ENCODE measurements at regions not wholly inside any gene's neighbourhood (a gene's known extent, or its start where the extent isn't known, plus 50 kb on each side); places are given as distances from the start of the nearest gene placed in this dataset.

GRCh38 chr15:93900476-93901400 lies 330.6 kb upstream of the MCTP2 start:
- H3K4me1 Mint-ChIP-seq (ENCODE audit: low read depth, unreplicated experiment) = no peaks in the 10 kb centered on the region
- intact Hi-C loops (cut with micrococcal nuclease; ENCODE audit: unreplicated experiment) = no loop called here
- TF ChIP-seq CTCF (IDR thresholded peaks at IDR 0.05; ENCODE audit: unreplicated experiment) = no peak
- no peak overlapping the region for H3K27ac Mint-ChIP-seq (ENCODE audit: unreplicated experiment)
- no peak for DNase-seq
- no peak overlapping the region for H3K4me3 Mint-ChIP-seq (ENCODE audit: low read depth, unreplicated experiment)
- peaks cover 11% of the 10 kb centered on the region for H3K9me3 Mint-ChIP-seq (ENCODE audit: low read depth, unreplicated experiment)
- H3K27me3 Mint-ChIP-seq (ENCODE audit: unreplicated experiment) = no peaks in the 10 kb centered on the region
- H3K36me3 Mint-ChIP-seq (ENCODE audit: insufficient read depth, unreplicated experiment) = no peaks in the 10 kb centered on the region
- CTCF ChIA-PET = no interaction called here
- no TSS peak for BruUV-seq (replicated peaks)

DNA sequence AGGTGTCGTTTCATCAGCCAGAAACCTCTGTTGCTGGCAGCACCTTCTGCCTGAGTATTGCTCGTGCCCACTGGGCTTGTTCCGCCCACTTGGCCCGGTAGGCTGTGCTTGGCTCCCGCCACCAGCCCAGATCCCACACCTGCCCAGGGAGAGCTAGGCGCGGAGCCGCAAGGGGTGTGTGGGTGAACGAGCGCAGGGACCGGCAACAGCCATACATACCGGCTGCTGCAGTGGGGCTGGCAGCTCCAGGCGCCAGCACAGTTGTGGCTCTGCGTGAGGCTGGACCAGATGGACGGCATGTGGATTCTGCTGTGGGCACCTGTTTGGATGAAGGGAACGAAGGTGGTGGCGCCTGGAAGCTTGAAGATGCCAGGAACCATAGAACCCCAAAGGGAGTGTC lies 331.5 kb upstream of the MCTP2 start:
- no peak for TF ChIP-seq CTCF (IDR thresholded peaks at IDR 0.05; ENCODE audit: unreplicated experiment)
- Mint-ChIP-seq H3K9me3 (ENCODE audit: low read depth, unreplicated experiment) (peaks cover 9% of the 10 kb centered on the region), H3K36me3 (ENCODE audit: insufficient read depth, unreplicated experiment) (no peaks in the 10 kb centered on the region), H3K4me3 (ENCODE audit: low read depth, unreplicated experiment) (no peak overlapping the region), H3K27me3 (ENCODE audit: unreplicated experiment) (no peaks in the 10 kb centered on the region), H3K27ac (ENCODE audit: unreplicated experiment) (no peak overlapping the region), H3K4me1 (ENCODE audit: low read depth, unreplicated experiment) (no peaks in the 10 kb centered on the region)
- no peak for DNase-seq
- CTCF ChIA-PET = interaction anchor here (0.5 kb wide), 1 partner anchor 9 kb away, joined by 6 read pairs; no protein-coding TSS in a partner anchor
- no TSS peak for BruUV-seq (replicated peaks)
- intact Hi-C loops (cut with micrococcal nuclease; ENCODE audit: unreplicated experiment) = no loop called here

DNA sequence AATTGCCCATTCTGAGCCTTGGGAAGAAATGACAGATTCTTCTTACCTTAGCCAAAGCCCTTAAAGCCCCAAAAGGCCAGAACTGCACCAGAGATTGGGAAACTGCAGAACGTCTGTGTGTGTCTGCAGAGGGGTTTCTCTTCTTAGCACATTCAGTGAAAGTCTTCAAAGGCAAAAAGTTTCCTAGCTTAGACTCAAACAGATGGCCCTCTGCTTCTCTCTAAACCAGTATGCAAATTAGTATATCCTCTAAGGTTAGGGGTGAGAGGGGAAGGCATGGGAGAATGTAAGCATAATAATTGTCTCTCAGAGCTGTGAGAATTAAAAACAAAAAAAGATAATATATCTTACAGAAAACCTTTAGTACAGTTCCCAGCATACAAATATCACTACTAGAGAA lies 334.0 kb upstream of the MCTP2 start:
- DNase-seq = no peak
- Mint-ChIP-seq H3K36me3 (ENCODE audit: insufficient read depth, unreplicated experiment) (no peaks in the 10 kb centered on the region), H3K27ac (ENCODE audit: unreplicated experiment) (no peak overlapping the region), H3K4me3 (ENCODE audit: low read depth, unreplicated experiment) (no peak overlapping the region), H3K4me1 (ENCODE audit: low read depth, unreplicated experiment) (no peaks in the 10 kb centered on the region), H3K9me3 (ENCODE audit: low read depth, unreplicated experiment) (peaks cover 7% of the 10 kb centered on the region), H3K27me3 (ENCODE audit: unreplicated experiment) (no peaks in the 10 kb centered on the region)
- CTCF ChIA-PET = no interaction called here
- TF ChIP-seq CTCF (IDR thresholded peaks at IDR 0.05; ENCODE audit: unreplicated experiment) = no peak
- BruUV-seq (replicated peaks) = no TSS peak
- intact Hi-C loops (cut with micrococcal nuclease; ENCODE audit: unreplicated experiment) = no loop called here

GRCh38 chr15:93895976-93896770 lies 335.2 kb upstream of the MCTP2 start:
- DNase-seq = no peak
- H3K27ac Mint-ChIP-seq (ENCODE audit: unreplicated experiment) = no peak overlapping the region
- peaks cover 5% of the 10 kb centered on the region for H3K9me3 Mint-ChIP-seq (ENCODE audit: low read depth, unreplicated experiment)
- no peak for TF ChIP-seq CTCF (IDR thresholded peaks at IDR 0.05; ENCODE audit: unreplicated experiment)
- no peaks in the 10 kb centered on the region for H3K27me3 Mint-ChIP-seq (ENCODE audit: unreplicated experiment)
- CTCF ChIA-PET = no interaction called here
- H3K4me1 Mint-ChIP-seq (ENCODE audit: low read depth, unreplicated experiment) = no peaks in the 10 kb centered on the region
- H3K4me3 Mint-ChIP-seq (ENCODE audit: low read depth, unreplicated experiment) = no peak overlapping the region
- BruUV-seq (replicated peaks) = no TSS peak
- no peaks in the 10 kb centered on the region for H3K36me3 Mint-ChIP-seq (ENCODE audit: insufficient read depth, unreplicated experiment)
- intact Hi-C loops (cut with micrococcal nuclease; ENCODE audit: unreplicated experiment) = no loop called here
